ENCODE measurements at regions not wholly inside any gene's neighbourhood (a gene's known extent, or its start where the extent isn't known, plus 50 kb on each side); places are given as distances from the start of the nearest gene placed in this dataset.
"Not testable (repeated sequence)": the region's sequence is repeated elsewhere in the genome, so short reads cannot be mapped to it uniquely, and the experiment has no call there.

DNA sequence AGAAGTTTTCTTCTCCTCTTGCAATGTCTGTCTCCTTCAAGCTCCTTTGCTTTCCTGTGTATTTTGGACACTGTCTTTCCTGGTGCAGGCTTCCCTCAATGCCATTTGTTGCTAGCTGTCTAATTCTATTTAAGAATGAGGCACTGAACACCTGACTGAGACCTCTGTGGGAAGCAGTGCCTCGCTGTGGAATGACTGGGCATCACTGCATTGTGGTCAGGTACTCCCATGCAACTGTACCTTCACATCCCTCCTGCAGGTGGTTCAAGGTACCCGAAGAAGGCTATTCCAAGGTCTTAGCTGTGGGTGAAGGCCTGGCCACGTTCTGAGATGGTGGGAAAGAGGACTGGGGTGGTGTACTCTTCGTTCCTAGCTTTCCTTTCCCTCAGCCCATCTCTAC lies 152.8 kb upstream of the CTAGE1 start:
- no peak overlapping the region for H3K27ac ChIP-seq (ENCODE audit: low read depth, low read length)
- H3K27me3 ChIP-seq (ENCODE audit: insufficient read depth, low read length): peaks cover 10% of the 10 kb centered on the region; the same call in 1 of the 2 replicates
- H3K4me3 ChIP-seq (ENCODE audit: low read length): no peak overlapping the region
- H3K9ac ChIP-seq (ENCODE audit: low read depth, low read length): no peak overlapping the region
- WGBS: 74% methylated on average over 4 of the region's 4 CpGs
- H3K9me3 ChIP-seq (ENCODE audit: insufficient read depth, low read depth, low read length): no peaks in the 10 kb centered on the region
- H3K36me3 ChIP-seq (ENCODE audit: insufficient read depth, low read length): no peaks in the 10 kb centered on the region
- no peaks in the 10 kb centered on the region for H3K4me1 ChIP-seq (ENCODE audit: insufficient read depth, low read length)

- WGBS: no CpG with 5 or more reads among the region's 1 CpG
- Histone ChIP-seq H3K4me1 (ENCODE audit: insufficient read depth, low read length) (no peaks in the 10 kb centered on the region), H3K36me3 (ENCODE audit: insufficient read depth, low read length) (no peaks in the 10 kb centered on the region), H3K9ac (ENCODE audit: low read depth, low read length) (no peak overlapping the region), H3K27ac (ENCODE audit: low read depth, low read length) (no peak overlapping the region), H3K27me3 (ENCODE audit: insufficient read depth, low read length) (no peaks in the 10 kb centered on the region), H3K4me3 (ENCODE audit: low read length) (no peak overlapping the region), H3K9me3 (ENCODE audit: insufficient read depth, low read depth, low read length) (no peaks in the 10 kb centered on the region)
Observed at GRCh38 chr18:22572341-22572740, 154.6 kb upstream of the CTAGE1 start.

- 88% methylated on average over 4 of the region's 5 CpGs for WGBS
- H3K27me3 ChIP-seq (ENCODE audit: insufficient read depth, low read length): no peaks in the 10 kb centered on the region
- H3K4me3 ChIP-seq (ENCODE audit: low read length): no peak overlapping the region
Observed at GRCh38 chr18:22579271-22579670, 161.6 kb upstream of the CTAGE1 start.

GRCh38 chr18:22585333-22585732 lies 167.6 kb upstream of the CTAGE1 start:
- H3K36me3 ChIP-seq (ENCODE audit: insufficient read depth, low read length): no peaks in the 10 kb centered on the region
- no peak overlapping the region for H3K9ac ChIP-seq (ENCODE audit: low read depth, low read length)
- no peaks in the 10 kb centered on the region for H3K27me3 ChIP-seq (ENCODE audit: insufficient read depth, low read length)
- no peaks in the 10 kb centered on the region for H3K4me1 ChIP-seq (ENCODE audit: insufficient read depth, low read length)
- H3K4me3 ChIP-seq (ENCODE audit: low read length): no peak overlapping the region
- no peaks in the 10 kb centered on the region for H3K9me3 ChIP-seq (ENCODE audit: insufficient read depth, low read depth, low read length)
- H3K27ac ChIP-seq (ENCODE audit: low read depth, low read length): no peak overlapping the region
- no CpG with 5 or more reads among the region's 1 CpG for WGBS

More at GRCh38 chr18:22579271-22579670, 161.6 kb upstream of the CTAGE1 start:
- Histone ChIP-seq H3K36me3 (ENCODE audit: insufficient read depth, low read length) (no peaks in the 10 kb centered on the region), H3K9me3 (ENCODE audit: insufficient read depth, low read depth, low read length) (no peaks in the 10 kb centered on the region), H3K4me1 (ENCODE audit: insufficient read depth, low read length) (no peaks in the 10 kb centered on the region), H3K9ac (ENCODE audit: low read depth, low read length) (no peak overlapping the region), H3K27ac (ENCODE audit: low read depth, low read length) (no peak overlapping the region)

DNA sequence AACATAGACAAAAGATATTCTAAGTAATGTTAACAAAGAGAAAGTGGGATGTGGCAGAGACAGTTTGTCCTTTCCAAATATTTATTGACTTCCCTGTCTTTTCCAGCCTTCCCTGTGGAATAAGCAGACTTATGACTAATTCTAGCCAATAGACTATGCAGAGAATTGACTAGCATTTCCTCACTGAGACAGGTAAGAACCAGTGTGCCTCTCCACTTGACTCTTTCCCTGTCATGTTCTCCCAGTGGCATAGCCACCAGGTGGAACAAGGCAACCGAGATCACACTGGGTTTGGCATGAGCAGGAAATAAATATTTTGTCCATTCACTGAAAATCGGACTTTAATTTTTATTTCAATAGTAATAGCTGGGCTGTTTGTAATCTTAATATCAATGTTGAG lies 168.1 kb upstream of the CTAGE1 start:
- Histone ChIP-seq H3K27ac (ENCODE audit: low read depth, low read length) (no peak overlapping the region), H3K9me3 (ENCODE audit: insufficient read depth, low read depth, low read length) (no peaks in the 10 kb centered on the region), H3K27me3 (ENCODE audit: insufficient read depth, low read length) (no peaks in the 10 kb centered on the region), H3K36me3 (ENCODE audit: insufficient read depth, low read length) (no peaks in the 10 kb centered on the region), H3K4me1 (ENCODE audit: insufficient read depth, low read length) (no peaks in the 10 kb centered on the region), H3K4me3 (ENCODE audit: low read length) (no peak overlapping the region), H3K9ac (ENCODE audit: low read depth, low read length) (no peak overlapping the region)
- 89% methylated on average over 2 of the region's 2 CpGs for WGBS

- 86% methylated on average over 1 of the region's 1 CpG for WGBS
- Histone ChIP-seq H3K4me1 (ENCODE audit: insufficient read depth, low read length) (no peaks in the 10 kb centered on the region), H3K27me3 (ENCODE audit: insufficient read depth, low read length) (no peaks in the 10 kb centered on the region), H3K9ac (ENCODE audit: low read depth, low read length) (no peak overlapping the region), H3K27ac (ENCODE audit: low read depth, low read length) (no peak overlapping the region), H3K4me3 (ENCODE audit: low read length) (no peak overlapping the region), H3K9me3 (ENCODE audit: insufficient read depth, low read depth, low read length) (no peaks in the 10 kb centered on the region), H3K36me3 (ENCODE audit: insufficient read depth, low read length) (no peaks in the 10 kb centered on the region)
Observed at GRCh38 chr18:22591222-22591621, 173.5 kb upstream of the CTAGE1 start.

- no peak overlapping the region for H3K9ac ChIP-seq (ENCODE audit: low read depth, low read length)
- H3K27ac ChIP-seq (ENCODE audit: low read depth, low read length): no peak overlapping the region
- no peak overlapping the region for H3K4me3 ChIP-seq (ENCODE audit: low read length)
- no peaks in the 10 kb centered on the region for H3K36me3 ChIP-seq (ENCODE audit: insufficient read depth, low read length)
- WGBS: 90% methylated on average over 4 of the region's 4 CpGs
- no peaks in the 10 kb centered on the region for H3K4me1 ChIP-seq (ENCODE audit: insufficient read depth, low read length)
- no peaks in the 10 kb centered on the region for H3K9me3 ChIP-seq (ENCODE audit: insufficient read depth, low read depth, low read length)
- H3K27me3 ChIP-seq (ENCODE audit: insufficient read depth, low read length): no peaks in the 10 kb centered on the region
Observed at GRCh38 chr18:22594155-22594690, 176.5 kb upstream of the CTAGE1 start.

DNA sequence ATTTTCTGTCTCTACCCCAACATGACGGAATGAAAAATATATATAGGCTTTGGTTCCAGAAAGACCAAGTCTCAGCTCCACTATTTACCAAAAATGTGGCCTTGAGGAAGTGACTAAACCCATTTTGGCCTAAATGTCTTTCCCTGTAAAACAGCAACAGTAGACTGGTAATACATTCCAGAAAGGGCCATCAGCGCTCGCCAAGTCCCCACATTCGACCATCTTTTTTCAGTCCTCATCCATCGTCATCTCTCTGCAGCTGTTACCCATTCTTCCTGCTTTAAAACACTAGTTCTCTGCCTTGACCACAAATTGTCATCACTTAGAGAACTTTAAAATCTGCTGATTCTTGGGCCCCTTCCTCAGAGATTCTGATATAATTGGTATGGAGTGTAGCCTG lies 183.8 kb upstream of the CTAGE1 start:
- Histone ChIP-seq H3K9me3 (ENCODE audit: insufficient read depth, low read depth, low read length) (no peaks in the 10 kb centered on the region), H3K36me3 (ENCODE audit: insufficient read depth, low read length) (no peaks in the 10 kb centered on the region), H3K27ac (ENCODE audit: low read depth, low read length) (no peak overlapping the region), H3K27me3 (ENCODE audit: insufficient read depth, low read length) (no peaks in the 10 kb centered on the region), H3K4me1 (ENCODE audit: insufficient read depth, low read length) (no peaks in the 10 kb centered on the region), H3K9ac (ENCODE audit: low read depth, low read length) (no peak overlapping the region), H3K4me3 (ENCODE audit: low read length) (no peak overlapping the region)
- WGBS: 95% methylated on average over 5 of the region's 5 CpGs

DNA sequence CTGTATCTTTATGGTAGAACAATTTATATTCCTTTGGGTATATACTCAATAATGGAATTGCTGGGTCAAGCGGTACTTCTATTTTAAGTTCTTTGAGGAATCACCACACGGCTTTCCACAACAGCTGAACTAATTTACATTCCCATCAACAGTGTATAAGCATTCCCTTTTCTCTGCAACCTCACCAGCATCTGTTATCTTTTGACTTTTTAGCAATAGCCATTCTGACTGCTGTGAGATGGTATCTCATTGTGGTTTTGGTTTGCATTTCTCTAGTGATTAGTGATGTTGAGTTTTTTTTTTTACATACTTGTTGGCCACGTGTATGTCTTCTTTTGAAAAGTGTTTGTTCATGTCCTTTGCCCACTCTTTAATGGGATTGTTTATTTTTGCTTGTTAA lies 184.7 kb upstream of the CTAGE1 start:
- H3K4me1 ChIP-seq (ENCODE audit: insufficient read depth, low read length); H3K9ac ChIP-seq (ENCODE audit: low read depth, low read length); H3K27ac ChIP-seq (ENCODE audit: low read depth, low read length); H3K9me3 ChIP-seq (ENCODE audit: insufficient read depth, low read depth, low read length); H3K4me3 ChIP-seq (ENCODE audit: low read length); H3K36me3 ChIP-seq (ENCODE audit: insufficient read depth, low read length); H3K27me3 ChIP-seq (ENCODE audit: insufficient read depth, low read length): not testable (repeated sequence)
- WGBS: 82% methylated on average over 3 of the region's 3 CpGs

GRCh38 chr18:22603902-22604301 lies 186.2 kb upstream of the CTAGE1 start:
- no peaks in the 10 kb centered on the region for H3K36me3 ChIP-seq (ENCODE audit: insufficient read depth, low read length)
- H3K4me3 ChIP-seq (ENCODE audit: low read length): no peak overlapping the region
- H3K9me3 ChIP-seq (ENCODE audit: insufficient read depth, low read depth, low read length): no peaks in the 10 kb centered on the region
- H3K27ac ChIP-seq (ENCODE audit: low read depth, low read length): no peak overlapping the region
- no peaks in the 10 kb centered on the region for H3K27me3 ChIP-seq (ENCODE audit: insufficient read depth, low read length)
- H3K4me1 ChIP-seq (ENCODE audit: insufficient read depth, low read length): no peaks in the 10 kb centered on the region
- H3K9ac ChIP-seq (ENCODE audit: low read depth, low read length): no peak overlapping the region

GRCh38 chr18:22604390-22604985 lies 186.8 kb upstream of the CTAGE1 start:
- H3K27ac ChIP-seq (ENCODE audit: low read depth, low read length): no peak overlapping the region
- H3K9ac ChIP-seq (ENCODE audit: low read depth, low read length): no peak overlapping the region
- no peak overlapping the region for H3K4me3 ChIP-seq (ENCODE audit: low read length)
- H3K4me1 ChIP-seq (ENCODE audit: insufficient read depth, low read length): no peaks in the 10 kb centered on the region
- no peaks in the 10 kb centered on the region for H3K27me3 ChIP-seq (ENCODE audit: insufficient read depth, low read length)
- no peaks in the 10 kb centered on the region for H3K36me3 ChIP-seq (ENCODE audit: insufficient read depth, low read length)
- no peaks in the 10 kb centered on the region for H3K9me3 ChIP-seq (ENCODE audit: insufficient read depth, low read depth, low read length)
- 92% methylated on average over 10 of the region's 10 CpGs for WGBS

DNA sequence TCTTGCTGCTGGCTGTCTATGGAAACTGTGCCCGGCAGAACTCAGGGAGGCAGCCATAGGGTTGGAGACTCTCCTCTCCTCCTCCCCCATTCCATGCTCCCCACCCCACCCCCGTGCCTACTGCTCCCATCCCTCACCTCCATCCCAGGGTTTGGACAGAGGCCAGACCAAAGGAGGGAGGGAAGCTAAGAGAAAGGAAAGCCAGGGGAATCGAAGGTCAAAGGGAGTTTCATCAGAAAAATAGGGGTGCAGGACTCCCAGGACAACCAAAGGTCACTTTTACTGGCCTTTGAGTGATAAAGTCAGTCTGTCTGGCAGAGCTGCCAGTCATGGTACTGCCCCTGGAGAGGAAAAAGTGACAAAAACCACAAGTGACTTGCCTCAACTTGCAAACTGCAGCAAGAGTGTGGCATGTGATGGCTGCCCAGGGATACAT lies 187.3 kb upstream of the CTAGE1 start:
- Histone ChIP-seq H3K36me3 (ENCODE audit: insufficient read depth, low read length) (no peaks in the 10 kb centered on the region), H3K9me3 (ENCODE audit: insufficient read depth, low read depth, low read length) (no peaks in the 10 kb centered on the region), H3K4me3 (ENCODE audit: low read length) (no peak overlapping the region), H3K4me1 (ENCODE audit: insufficient read depth, low read length) (no peaks in the 10 kb centered on the region), H3K27ac (ENCODE audit: low read depth, low read length) (no peak overlapping the region), H3K27me3 (ENCODE audit: insufficient read depth, low read length) (no peaks in the 10 kb centered on the region), H3K9ac (ENCODE audit: low read depth, low read length) (no peak overlapping the region)
- WGBS: 89% methylated on average over 2 of the region's 3 CpGs
